H1 (cell line): ENCODE measurements at regions not wholly inside any gene's neighbourhood (a gene's known extent, or its start where the extent isn't known, plus 50 kb on each side); places are given as distances from the start of the nearest gene placed in this dataset.

Experiments
- CHD7 ChIP-seq: fragments of 300-600 bp; sonication (generic); IDR thresholded peaks from 2 replicates; pipeline ENCODE4 v1.7.1; 2012; ENCODE audit warnings: low read length, moderate library complexity, mild to moderate bottlenecking, inconsistent platforms; ENCODE audit not compliant: insufficient replicate concordance

- TF ChIP-seq CHD7: no peak
Measured at GRCh38 chrX:26411045-26411444, 195.1 kb downstream of the MAGEB5 start (continued).
